Adrenal gland (tissue), 5 donors: ENCODE measurements at regions not wholly inside any gene's neighbourhood (a gene's known extent, or its start where the extent isn't known, plus 50 kb on each side); places are given as distances from the start of the nearest gene placed in this dataset.

Experiments used
- CTCF ChIP-seq, 6 experiments: fragments of 450-650 bp in 4 of 6; fragments of 200-600 bp in 2 of 6; sonication (generic) in 1 of 6; IDR thresholded peaks; 1 replicate in 5 of 6; 2 replicates in 1 of 6; pipeline versions ENCODE4 v1.5.1 to v1.8.0; 2016 to 2021; ENCODE audit warnings: antibody characterized with exemption in 6 of 6, mild to moderate bottlenecking in 2 of 6, moderate library complexity in 1 of 6
- POLR2A ChIP-seq, 2 donors: fragments of 450-650 bp; IDR thresholded peaks; one replicate each; pipeline ENCODE4 v1.6.1; 2017; ENCODE audit warnings: antibody characterized with exemption in 2 of 2, mild to moderate bottlenecking in 2 of 2, moderate library complexity in 1 of 2
- donor health status: DM: no; HTN: no; CAD: no.

GRCh38 chr12:75953312-75953906, 78.2 kb downstream of the PHLDA1 start:
- TF ChIP-seq CTCF (IDR thresholded peaks at IDR 0.05) = no peak
- no peak for TF ChIP-seq POLR2A (IDR thresholded peaks at IDR 0.05)
